ENCODE measurements at regions not wholly inside any gene's neighbourhood (a gene's known extent, or its start where the extent isn't known, plus 50 kb on each side); places are given as distances from the start of the nearest gene placed in this dataset.

DNA sequence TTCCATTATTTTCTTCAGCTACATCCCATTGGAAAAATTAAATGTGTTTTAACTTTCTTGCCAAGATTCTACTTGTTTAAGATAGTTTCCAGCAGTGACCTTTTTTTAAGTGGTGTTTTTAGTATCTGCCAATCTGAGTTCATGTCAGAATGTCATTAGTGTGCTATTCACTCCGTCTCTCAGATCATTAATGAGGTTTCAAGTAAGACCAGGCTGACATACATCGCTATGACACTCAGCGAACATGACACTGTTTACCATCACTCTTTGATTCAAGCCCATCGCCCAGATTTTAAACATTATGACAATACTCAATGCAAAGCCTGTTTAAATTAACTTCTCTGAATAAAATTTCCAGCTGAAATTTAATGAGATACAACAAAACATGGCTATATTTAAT, 272.0 kb upstream of the KYNU start:
- H3K56ac ChIP-seq (replicated peaks; ENCODE audit: insufficient read length, low read depth, low read length) = no peak overlapping the region
- H4K91ac ChIP-seq (replicated peaks; ENCODE audit: insufficient read length, low read length) = no peak overlapping the region
- no peak overlapping the region for H2AK5ac ChIP-seq (ENCODE audit: low read depth, low read length)
- no peaks in the 10 kb centered on the region for H4K20me1 ChIP-seq (replicated peaks in 1 of 2; ENCODE audit: control insufficient read depth in 1 of 2, insufficient read depth in 2 of 2, low read length in 2 of 2)
- H2BK15ac ChIP-seq (ENCODE audit: low read length) = no peak overlapping the region
- H3K4me1 ChIP-seq (replicated peaks in 1 of 4; ENCODE audit: control insufficient read depth in 3 of 4, insufficient read depth in 4 of 4, low read length in 3 of 4) = no peaks in the 10 kb centered on the region
- no peak overlapping the region for H3K9ac ChIP-seq (replicated peaks in 1 of 4; ENCODE audit: extremely low read depth in 1 of 4, low read depth in 3 of 4, low read length in 3 of 4)
- FAIRE-seq (no peak), DNase-seq (ENCODE audit: low read depth in 1 of 2, low spot score in 2 of 2) (no peak)
- 68% methylated on average over 4 of the region's 4 CpGs; no CpG with 5 or more reads in 1 of the 2 experiments for WGBS, 2 experiments (ENCODE audit: extremely low coverage in 1 of 2, insufficient coverage in 1 of 2, insufficient read length in 1 of 2, insufficient replicate concordance in 2 of 2, low coverage in 1 of 2, low lambda C conversion rate in 2 of 2, missing lambda C conversion rate in 1 of 2)
- H2BK20ac ChIP-seq (ENCODE audit: low read length) = no peak overlapping the region
- H3K23ac ChIP-seq (ENCODE audit: insufficient read length) = no peak overlapping the region
- POLR2A ChIA-PET (ENCODE audit: partially characterized antibody) = no interaction called here
- no peak overlapping the region for H3K4me2 ChIP-seq (ENCODE audit: insufficient read depth in 1 of 2, low read depth in 2 of 2, low read length in 2 of 2)
- H3K9me3 ChIP-seq (ENCODE audit: insufficient read depth in 2 of 2, low read depth in 1 of 2, low read length in 1 of 2) = no peaks in the 10 kb centered on the region
- no peak overlapping the region for H2AFZ ChIP-seq (ENCODE audit: low read length)
- H2BK12ac ChIP-seq (ENCODE audit: low read depth, low read length) = no peak overlapping the region
- no peaks in the 10 kb centered on the region; the same call in 1 of the 2 replicates for H3K23me2 ChIP-seq (ENCODE audit: low read depth, low read length)
- H4K8ac ChIP-seq (ENCODE audit: extremely low read depth, insufficient read depth, low read length) = no peak overlapping the region
- H3K79me2 ChIP-seq (ENCODE audit: control insufficient read depth in 1 of 2, insufficient read depth in 2 of 2, low read length in 2 of 2) = no peaks in the 10 kb centered on the region
- no peak overlapping the region for H3K27ac ChIP-seq (ENCODE audit: low read depth, low read length)
- H4K5ac ChIP-seq (ENCODE audit: insufficient read length, low read depth, low read length) = no peak overlapping the region
- no peak overlapping the region for H3K4me3 ChIP-seq (ENCODE audit: extremely low read depth in 1 of 4, insufficient read depth in 2 of 4, low read depth in 3 of 4, low read length in 4 of 4)
- no peak overlapping the region for H3K4ac ChIP-seq (replicated peaks; ENCODE audit: insufficient read length, low read depth, low read length)
- H2BK120ac ChIP-seq (replicated peaks; ENCODE audit: low read depth, low read length) = no peak overlapping the region
- no peaks in the 10 kb centered on the region for H3K79me1 ChIP-seq (ENCODE audit: low read depth, low read length)
- H3K14ac ChIP-seq (ENCODE audit: insufficient read length) = no peak overlapping the region
- no peak overlapping the region for H2BK5ac ChIP-seq (ENCODE audit: low read depth, low read length)
- no peak overlapping the region for H3K18ac ChIP-seq (ENCODE audit: extremely low read depth, low read length)
- H3K27me3 ChIP-seq (replicated peaks in 1 of 4; ENCODE audit: control insufficient read depth in 3 of 4, extremely low read depth in 1 of 4, insufficient read depth in 3 of 4, low read length in 3 of 4) = no peaks in the 10 kb centered on the region
- no peaks in the 10 kb centered on the region for H3K36me3 ChIP-seq (ENCODE audit: control insufficient read depth in 2 of 4, insufficient read depth in 4 of 4, low read length in 3 of 4)
- CTCF ChIA-PET (ENCODE audit: partially characterized antibody) = interaction anchor here (0.9 kb wide), 1 partner anchor 232 kb away, joined by 3 read pairs; no protein-coding TSS in a partner anchor
- TF ChIP-seq SIX5 (IDR thresholded peaks at IDR 0.05; ENCODE audit: low read depth, low read length) (no peak), ATF2 (IDR thresholded peaks at IDR 0.05; ENCODE audit: low read length) (no peak), SP4 (IDR thresholded peaks at IDR 0.05; ENCODE audit: low read length) (no peak), RFX5 (IDR thresholded peaks at IDR 0.05; ENCODE audit: borderline replicate concordance, low read depth, low read length) (no peak)

All from H1 (cell line).